ENCODE measurements at regions not wholly inside any gene's neighbourhood (a gene's known extent, or its start where the extent isn't known, plus 50 kb on each side); places are given as distances from the start of the nearest gene placed in this dataset.

DNA sequence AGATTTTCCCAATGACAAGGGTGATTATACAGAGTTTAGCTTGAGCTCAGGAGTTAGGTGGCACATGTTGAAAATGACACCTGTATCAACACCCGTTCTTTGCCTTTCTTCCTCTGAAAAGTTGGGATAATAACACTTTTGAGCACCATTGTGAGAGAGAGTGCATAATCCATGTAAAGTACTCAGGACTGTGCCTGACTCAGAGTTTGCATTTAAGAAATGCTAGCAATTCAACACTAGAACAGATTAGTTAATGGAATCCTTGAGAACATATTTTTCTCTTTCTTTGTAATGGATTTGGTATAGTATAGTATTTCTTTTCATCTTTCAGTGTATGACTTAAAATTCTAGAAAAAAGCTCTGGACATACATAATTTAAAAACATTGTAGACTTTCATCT lies 449.2 kb downstream of the GJA1 start:
- DNase-seq, result no peak

DNA sequence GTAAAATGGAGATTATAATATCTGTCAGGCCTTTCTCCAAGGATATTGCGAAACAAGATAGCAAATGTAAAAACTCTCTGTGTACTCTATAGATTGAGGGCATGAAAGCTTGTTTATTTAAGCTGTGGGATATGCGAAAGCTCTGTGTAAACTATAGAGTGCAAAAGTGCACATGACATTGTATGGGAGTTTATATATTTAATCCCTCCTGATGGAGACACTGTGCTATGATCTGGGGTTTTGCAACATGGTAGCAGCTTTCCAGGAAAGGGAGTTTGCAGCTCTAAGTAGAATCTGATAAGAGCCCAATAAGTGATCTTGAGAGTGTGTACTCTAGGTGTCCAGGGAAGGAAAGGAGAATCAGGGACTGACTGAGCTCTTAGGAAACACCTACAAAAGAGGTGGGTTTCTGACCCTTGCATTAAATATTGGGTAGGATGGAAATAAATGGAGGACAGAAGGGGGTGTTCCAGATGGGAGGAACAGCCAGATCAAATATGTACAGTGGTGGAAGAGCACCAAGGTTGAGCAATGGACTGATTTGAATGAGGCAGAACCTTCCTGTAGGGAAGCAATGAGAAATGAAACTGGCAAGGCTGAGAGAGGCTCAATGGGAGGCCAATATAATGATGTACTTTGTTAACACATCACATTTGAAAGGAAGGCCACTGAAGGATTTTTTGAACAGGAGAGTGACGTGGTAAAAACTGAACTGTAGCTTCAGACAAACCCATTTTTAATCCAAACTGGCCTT lies 450.1 kb downstream of the GJA1 start:
- no peak for DNase-seq

DNA sequence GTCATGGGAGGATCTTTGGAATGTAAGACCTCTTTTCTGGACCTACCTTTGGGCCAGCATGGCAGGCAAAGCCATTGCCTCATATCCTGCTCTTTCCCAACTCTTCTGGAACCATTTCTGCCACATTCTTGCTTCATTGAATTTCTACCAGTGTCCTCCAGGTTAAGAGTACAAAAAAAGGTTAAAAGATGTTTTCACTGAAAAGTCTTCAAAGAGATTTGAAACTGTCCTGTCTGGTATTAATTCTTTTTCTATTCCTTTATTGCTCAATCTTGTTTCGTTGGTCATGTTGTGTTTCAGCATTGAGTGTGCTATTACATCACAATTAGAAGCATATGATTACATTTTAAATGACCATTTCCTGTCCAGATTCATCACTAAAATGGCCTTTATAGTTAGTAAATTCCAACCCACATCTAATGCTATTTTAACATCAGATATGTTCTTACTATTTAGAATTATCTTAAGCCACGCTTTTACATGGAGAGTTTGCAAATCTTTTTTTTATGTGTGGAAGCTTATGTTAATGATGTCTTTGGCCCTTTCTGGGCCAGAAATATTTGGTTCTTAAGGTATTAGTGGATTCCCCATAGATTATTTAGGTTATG lies 450.9 kb downstream of the GJA1 start:
- peak; percentile 79 for DNase-seq

DNA sequence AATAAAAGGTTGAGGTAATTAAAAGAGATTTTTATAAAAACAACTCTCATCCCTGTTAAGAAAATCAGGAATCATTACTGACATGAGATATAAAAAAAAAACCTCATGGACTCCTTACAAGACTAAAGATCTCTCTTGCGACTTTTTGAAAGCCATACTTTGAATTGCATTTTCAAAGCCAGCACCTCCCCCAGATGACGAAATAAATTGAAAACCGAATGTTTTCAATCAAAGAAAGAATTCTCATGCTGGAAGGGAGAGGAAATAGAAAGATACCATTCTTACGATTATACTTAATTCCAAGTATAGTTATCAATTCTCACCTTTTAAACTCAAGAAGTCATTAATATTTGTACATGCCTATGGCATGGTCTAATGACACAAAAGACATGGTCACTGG lies 452.3 kb downstream of the GJA1 start:
- DNase-seq, result peak; percentile 61

DNA sequence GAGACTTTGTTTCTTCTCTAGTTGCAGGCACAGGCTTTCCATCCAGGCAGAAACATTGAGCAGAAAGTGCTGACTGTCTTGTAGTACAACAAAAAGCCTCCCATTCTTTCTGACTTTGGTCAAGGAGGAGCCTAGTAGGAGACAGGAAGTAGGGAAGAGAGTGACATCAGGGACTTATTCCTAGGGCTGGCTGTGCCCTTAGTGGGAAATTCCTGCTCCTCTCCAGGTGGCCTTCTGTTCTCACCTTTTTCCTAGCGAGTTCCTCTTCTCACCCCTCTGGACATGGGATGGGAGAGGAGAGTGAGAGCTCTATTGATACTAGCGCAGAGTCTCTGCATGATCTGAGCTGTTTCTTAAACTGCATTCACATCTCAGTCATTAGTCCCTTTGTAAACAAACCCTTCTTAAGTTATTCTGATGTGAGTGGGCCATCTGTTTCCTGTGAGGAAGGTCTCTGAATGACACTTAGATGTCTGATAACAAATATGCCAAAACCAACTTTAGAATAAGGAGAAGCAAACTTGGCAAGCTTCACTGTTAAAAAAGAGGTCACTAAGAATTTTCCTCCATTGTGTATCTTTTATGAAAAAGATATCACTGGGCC lies 455.0 kb downstream of the GJA1 start:
- DNase-seq, result no peak

DNA sequence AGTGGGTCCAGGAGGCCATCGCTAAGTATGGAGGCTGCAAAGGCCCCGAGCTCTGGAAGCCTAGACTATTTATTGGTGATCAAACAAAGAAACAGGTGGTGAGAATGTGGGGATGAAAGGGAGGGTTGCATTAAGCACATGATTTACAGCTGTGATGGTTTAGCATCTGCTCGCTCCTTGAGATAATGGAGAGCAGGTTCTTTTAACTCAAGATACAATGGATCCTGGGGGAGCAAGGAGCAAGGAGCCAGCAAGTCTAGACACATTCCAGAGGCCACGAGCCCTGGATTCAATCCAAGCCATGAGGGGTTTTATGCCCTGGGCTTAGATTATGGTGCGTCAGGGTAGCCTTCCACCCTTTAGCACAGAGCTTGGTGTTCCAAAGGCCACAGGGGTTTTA lies 460.3 kb downstream of the GJA1 start:
- peak; percentile 79 for DNase-seq

DNA sequence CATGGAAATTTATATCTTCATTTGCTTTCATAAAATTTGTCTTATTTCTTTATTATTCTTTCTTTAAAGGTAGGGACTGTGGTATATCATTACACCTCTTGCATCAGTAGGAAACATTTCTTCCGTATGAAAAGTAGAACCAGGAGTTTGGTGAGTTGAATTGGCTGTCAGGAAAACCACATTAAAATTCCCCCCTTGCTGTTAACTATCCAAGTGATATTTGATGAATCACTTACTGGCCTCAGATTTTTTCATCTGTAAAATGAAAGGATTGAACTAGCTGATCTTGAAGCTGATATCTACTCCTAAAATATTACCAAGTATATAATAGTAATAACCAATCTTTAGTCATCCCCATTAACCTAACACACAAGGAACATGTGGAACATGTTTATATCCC lies 460.9 kb downstream of the GJA1 start:
- peak; percentile 80 for DNase-seq

DNA sequence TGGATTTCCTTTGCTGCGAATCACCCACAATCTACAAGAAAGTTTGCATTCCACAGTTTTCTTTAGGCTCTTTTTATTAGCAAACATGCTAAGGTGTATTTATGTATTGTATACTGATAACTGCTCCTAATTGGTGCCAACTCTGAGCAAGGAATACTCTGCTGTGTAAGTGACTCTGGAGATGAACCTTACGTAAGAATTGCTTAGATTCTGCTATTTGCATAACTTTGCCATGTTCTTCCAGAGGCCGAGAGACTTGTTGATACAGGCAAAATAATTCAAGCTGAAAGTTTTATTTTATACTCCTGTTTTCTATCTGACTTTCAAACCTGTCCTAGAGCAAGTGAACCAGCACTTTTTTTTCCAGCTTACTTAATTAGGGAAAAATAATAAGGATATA lies 461.3 kb downstream of the GJA1 start:
- no peak for DNase-seq

DNA sequence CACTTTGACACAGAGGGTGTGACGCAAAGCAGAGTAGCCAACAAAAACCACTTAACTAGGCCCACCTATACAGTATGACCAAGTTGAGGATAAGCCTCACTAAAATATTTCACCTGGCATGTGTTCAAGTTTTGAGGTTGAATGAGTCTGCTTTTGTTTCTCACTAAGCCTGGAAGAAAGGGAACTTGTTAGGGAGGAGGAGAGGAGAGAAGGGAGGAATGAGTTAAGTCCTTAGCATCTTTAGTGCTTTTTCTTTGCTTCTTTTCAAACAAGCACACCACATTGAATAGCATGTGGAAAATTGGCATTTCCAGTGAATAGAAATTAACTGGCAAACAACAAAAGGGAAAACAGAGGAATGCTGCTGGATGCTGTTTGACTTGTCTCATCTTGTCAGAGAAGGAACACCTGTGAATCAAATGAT lies 461.9 kb downstream of the GJA1 start:
- DNase-seq, result peak; percentile 75

DNA sequence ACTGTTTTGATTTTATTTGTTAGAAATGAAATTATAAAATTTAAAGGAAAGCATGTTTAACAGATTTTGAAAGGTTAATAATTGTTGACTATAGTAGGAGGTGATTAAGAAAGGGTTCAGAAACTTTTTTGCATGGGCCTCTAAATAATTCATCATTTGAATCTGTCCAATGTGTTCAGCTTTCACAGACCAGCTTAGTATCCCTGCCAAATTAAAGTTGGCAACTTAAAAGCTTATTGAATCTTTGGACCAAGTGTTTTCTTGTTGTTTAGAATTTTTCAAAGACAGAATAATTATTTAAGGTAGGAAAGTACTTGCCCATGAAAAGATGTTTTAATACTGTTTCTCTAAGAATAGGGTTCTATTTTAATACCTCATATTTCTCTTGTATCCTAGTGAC lies 466.0 kb downstream of the GJA1 start:
- DNase-seq, result no peak

DNA sequence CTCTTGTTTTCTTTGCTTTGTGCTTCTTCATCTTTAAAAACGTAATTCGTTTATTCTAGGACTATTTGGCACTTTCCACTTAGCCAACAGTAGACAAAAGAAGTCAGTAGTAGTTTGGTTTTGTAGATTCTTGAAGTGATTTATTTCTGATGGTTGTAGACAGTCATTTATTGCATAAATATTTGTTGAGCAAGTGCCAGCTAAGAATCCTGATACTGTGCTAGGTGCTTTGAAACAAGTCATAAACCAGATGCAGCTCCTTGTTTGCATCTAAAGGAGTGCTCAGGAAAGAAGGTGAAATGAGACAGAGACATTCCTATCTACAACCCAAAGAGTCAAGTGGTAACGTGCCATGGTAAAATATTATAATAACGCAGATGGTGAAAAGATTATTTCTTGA lies 469.1 kb downstream of the GJA1 start:
- no peak for DNase-seq

DNA sequence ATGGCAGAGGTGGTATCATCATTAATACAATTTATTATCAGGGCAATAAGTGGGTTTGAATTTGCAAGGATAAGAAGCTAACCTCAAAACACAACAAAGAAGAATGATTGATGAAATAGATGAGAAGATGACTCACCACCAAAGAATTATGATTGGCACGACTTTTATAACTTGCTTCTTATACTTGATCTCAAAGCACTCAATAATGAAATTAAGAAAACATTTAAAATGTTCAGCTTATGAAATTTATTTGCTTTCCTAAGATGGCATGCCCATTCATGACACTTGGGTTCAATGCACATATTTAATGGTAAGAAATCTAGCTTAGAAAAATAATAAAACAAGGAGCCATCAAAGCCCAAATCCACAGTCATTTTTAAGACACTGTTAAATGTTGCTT lies 477.5 kb downstream of the GJA1 start:
- peak; percentile 37 for DNase-seq

DNA sequence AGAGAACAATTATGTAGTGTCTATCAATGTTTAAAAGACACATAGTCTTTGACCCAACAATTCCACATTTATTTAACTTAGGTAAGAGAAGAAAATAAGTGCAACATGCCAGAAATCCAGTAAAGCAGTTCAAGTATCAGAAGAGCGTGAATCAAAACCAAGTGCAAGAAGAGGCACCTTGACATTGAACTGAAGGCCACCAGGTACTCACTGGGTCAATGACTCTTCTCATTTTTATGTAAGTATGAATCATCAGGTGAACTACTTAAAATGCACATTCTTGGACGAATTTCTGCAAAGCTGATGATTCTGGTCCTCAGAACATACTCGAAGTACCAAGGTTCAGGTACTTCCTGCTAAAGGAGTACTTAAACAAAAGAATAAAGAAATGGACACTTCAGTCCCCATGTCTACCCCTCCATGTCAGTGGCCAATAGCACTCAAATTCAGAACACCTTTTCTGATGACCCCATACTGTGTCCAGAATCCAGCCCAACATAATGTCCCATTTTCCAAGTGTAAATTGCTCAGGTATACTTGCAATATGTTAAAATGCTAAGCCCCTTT lies 481.9 kb downstream of the GJA1 start:
- DNase-seq, result no peak

DNA sequence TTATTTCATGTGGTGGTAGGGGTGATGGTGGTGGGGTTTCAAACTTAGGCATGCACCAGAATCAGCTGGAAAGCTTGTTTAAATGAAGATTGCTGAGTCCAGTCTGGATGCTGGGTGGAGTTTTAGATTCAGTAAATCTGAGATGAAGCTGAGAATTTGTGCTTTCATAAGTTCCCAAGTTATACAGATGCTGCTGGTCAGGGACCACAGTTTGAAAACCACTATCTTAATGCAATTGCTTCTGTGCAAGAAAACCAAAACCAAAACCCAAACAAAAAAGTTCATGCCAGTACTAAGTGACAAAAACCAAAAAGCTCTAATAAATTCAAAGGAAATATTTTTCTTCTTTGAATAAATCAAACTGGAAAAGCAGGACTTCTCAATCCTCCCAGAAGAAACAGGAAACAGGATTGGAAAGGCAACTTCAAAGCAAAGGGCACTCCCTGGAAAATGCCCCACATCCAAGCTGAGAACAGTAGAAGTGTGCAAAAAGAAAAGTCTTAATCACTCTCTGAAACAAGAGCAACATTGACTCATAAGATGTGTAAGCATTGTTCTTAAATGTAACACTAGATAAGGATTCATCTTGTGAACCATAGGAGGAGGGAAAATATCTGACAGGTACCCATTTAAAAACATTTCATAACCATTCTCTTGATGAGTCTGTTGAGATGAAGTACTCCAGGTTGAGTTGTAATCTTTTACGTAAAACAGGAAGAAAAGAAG lies 481.5 kb upstream of the HSF2 start:
- DNase-seq, result no peak

DNA sequence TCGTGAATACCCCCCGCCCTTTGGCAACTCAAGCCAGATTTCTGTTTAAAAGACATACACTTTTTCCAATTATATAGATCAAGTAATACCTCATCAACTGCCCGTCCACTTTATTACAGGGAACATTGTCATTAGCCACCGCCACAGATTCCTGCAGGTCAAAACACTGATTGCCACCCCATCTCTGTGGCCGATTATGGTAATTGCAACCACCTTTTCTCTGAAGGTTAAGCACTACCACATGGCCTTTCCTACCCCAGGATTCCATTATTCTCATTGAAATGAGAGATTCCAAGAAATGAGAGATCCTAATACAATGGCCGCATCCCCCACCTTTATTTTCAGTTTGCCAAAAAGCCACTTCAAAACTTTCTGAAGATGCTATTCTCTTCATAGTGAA lies 478.8 kb upstream of the HSF2 start:
- DNase-seq, result no peak

DNA sequence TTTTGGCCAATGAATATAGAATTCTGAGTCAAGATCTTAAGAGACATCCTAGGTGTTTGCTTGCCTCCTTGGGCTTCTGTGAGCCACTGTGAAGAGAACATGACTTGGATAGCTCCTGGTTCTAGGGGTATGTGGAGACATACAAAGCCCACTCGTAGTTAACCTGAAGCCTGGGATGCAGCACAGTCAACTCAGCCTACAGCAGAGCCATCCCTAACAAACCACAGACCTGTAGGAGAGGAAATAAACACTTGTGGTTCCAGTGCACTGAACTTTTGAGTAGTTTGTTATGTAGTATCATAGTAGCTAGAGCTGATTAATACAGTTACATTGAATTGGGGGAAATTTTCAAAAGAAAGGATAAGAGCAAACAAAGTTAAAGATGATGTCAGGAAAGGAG lies 474.4 kb upstream of the HSF2 start:
- peak; percentile 21 for DNase-seq

DNA sequence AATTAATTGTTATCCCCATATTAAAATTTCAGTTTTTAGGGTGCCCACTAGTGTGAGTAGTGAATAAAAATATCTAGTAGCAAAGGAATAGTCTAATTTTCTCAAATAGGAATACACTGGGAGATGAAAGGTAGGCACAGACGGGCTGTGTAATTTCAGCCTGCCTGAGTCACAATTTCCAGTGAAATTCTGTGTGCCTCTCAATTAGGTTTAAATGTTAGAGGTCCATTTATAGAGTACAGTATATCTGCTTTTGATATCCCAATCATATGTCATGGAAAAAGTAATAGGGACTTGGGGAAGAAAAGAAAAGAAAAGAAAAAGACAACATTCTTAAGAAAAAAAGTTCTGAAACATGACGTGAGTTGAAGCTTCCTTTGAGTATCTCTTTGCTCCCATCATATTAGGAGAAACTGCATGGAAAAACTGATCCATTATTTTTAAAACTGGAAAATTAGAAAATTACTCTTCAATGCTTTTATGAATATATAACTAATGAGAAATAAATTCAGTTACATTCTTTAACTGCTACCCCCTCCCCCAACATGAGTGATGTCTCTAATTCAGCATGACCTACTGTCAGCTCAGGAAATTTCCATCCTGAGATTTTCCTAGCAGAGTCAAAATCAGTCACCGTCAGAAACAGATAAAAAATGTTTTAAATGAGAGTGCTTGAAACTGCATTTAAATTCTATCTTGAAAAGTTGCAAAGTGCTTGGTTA lies 473.8 kb upstream of the HSF2 start:
- DNase-seq, result no peak

DNA sequence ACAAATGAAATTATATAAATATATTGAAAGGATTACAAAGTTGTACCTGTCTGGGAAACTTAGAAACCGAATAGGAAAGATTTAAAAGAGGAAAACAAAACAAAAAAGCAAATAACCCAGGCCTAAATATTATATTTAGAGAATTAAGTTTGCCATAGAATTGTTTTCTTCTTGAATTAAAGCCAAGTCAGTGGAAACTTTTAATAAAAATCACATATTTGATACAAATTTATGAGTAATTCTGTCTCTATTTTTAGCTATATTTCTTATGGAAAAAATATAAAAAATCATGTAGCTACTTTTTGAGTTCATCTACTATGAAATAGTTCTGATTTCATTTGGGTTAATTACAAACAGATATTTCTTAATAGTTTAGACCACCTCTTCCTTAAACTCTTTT lies 470.2 kb upstream of the HSF2 start:
- no peak for DNase-seq

DNA sequence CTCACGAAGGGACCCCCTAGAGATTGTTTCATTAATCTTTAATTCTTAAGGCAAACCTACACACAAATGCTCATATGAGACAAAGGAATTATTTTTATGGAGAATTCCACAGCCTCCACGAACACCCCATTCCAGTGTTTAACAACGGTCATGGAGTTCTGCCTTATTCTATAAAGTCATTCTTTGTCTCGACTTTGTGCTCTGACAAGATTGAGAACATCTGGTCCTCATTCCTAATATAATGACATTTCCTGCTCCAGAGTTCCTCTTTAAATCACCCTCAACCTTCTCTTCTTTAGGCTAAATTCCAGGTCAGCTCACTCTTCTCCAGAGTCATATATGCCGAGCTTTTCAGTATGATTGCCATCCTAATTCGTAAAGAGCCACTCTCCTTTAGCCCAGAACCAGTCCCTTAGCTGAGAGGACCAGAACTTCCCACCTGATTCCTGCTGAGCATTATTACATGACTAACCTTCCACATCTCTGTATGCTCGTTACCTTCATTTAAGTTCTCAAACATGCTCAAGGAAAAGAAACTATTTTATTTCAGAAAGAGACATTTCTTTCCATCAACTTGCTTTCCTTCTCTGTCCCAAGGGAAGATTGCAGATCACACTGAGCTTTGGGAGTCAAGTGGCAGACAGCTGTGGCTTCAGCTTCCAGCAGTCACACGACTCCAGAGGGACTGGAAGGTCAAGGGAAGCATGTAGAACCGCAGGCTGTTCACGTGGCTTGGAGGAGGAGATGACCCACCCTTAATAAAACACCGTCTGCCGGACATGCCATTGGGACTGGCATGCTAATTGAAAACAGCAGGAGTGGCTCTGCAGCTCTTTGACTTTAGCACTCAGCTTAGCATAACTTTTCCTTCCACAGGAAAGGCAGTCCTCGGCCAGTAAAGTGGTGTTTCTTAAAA lies 467.1 kb upstream of the HSF2 start:
- peak; percentile 97 for DNase-seq

DNA sequence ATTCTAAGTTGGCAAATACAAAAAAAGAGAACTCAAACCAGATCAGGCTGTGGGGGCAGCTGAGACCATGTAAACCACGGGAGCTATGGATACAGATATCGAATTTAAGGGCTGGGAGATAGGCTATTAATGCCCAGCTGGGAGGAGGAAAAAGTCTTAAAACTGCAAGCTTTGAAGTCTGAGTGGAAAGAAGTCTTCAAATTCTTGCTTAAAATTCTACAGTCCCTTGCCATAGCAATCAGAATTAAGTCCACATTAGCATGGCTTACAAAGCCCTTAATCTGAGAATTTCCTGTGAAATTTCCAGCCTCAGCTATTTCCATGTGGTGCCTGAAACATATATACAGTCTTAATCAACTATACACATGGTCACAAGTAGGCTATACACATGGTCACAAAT lies 465.0 kb upstream of the HSF2 start:
- no peak for DNase-seq

DNA sequence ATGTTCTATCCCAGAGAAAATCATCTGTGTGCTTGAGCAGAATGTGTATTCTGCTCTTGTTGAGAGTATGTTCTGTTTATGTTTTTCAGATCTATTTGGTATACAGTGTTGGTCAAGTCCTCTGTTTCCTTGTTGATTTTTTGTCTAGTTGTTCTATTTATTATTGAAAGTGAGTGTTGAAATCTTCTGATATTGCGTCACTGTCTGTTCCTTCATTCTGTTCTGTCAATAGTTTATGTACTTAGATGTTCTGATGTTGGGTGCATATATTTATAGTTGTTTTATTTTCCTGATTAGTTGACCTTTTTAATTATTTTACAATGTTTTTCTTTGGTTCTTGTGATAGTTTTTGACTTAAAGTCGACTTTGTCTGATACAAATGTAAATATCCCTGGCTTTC lies 458.7 kb upstream of the HSF2 start:
- DNase-seq, result no peak

DNA sequence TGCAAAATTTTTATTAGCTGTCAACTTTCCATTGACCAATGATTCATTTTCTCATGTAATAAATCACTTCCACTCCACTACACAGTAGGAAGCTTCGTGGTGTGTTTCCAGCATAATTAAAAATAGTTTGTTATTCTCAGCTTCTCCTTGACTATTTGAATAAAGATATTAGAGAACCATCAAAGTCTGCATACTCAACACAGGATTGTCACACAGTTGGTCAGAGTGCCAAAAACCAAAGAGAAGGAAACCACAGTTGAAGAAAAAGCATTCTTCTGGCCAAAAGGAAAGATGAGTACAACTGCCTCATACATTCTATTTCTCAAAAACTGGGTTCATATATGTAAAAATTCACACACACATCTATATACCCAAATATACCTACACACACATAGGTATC lies 455.1 kb upstream of the HSF2 start:
- DNase-seq, result peak; percentile 80
